IMR-90 (cell line): ENCODE measurements at regions not wholly inside any gene's neighbourhood (a gene's known extent, or its start where the extent isn't known, plus 50 kb on each side); places are given as distances from the start of the nearest gene placed in this dataset.

Experiments used
- ATAC-seq: fragments of 200-7000 bp; cut with Tn5 transposase; 2 replicates; pipeline ENCODE4 v1.9.1; 2020; ENCODE audit warnings: low read depth, mild to moderate bottlenecking, moderate library complexity
- BruUV-seq: library from RNA; stranded (reverse); fragments of 400-500 nt; replicated peaks from 2 replicates; lab custom pipeline; 2021; lab: Mats Ljungman, UMichigan
- CTCF ChIA-PET: fragments of 300-600 bp; formaldehyde crosslinking; extraction: SDS; loops from one replicate; lab custom pipeline; 2021; ENCODE audit warnings: antibody characterized with exemption; lab: Yijun Ruan, JAX
- POLR2A ChIA-PET: fragments of 300-600 bp; sonication (Branson Sonifier 250); formaldehyde crosslinking; loops from one replicate; lab custom pipeline; 2022; ENCODE audit warnings: antibody characterized with exemption; ENCODE audit not compliant: unreplicated experiment; lab: Charles Lee
- DNase-seq: peaks from one replicate; pipeline ENCODE4 v3.0.0; 2013
- H2AFZ ChIP-seq: replicated peaks from 2 replicates; pipeline ENCODE3; 2013; ENCODE audit warnings: low read length, mild to moderate bottlenecking; ENCODE audit not compliant: poor library complexity
- H2AK5ac ChIP-seq: 2 replicates; pipeline ENCODE4 v1.6.1; 2013; ENCODE audit warnings: low read depth, low read length, inconsistent platforms
- H2AK9ac ChIP-seq: replicated peaks from 2 replicates; pipeline ENCODE3; 2013; ENCODE audit warnings: mild to moderate bottlenecking, low read depth, low read length, moderate library complexity; ENCODE audit not compliant: poor library complexity
- H2BK120ac ChIP-seq: 2 replicates; pipeline ENCODE4 v1.6.1; 2013; ENCODE audit warnings: low read depth, low read length, inconsistent platforms
- H2BK15ac ChIP-seq: 3 replicates; pipeline ENCODE4 v1.6.1; 2013; ENCODE audit warnings: low read depth, low read length, inconsistent platforms
- H2BK20ac ChIP-seq: 2 replicates; pipeline ENCODE4 v1.6.1; 2013; ENCODE audit warnings: low read depth, mild to moderate bottlenecking, inconsistent platforms, low read length, moderate library complexity
- H2BK5ac ChIP-seq: 2 replicates; pipeline ENCODE4 v1.6.1; 2013; ENCODE audit warnings: mild to moderate bottlenecking, low read depth, low read length, inconsistent platforms; ENCODE audit not compliant: poor library complexity, severe bottlenecking
- H3K14ac ChIP-seq: replicated peaks from 2 replicates; pipeline ENCODE4 v1.6.1; 2013; ENCODE audit warnings: low read depth, low read length, inconsistent platforms
- H3K18ac ChIP-seq: 2 replicates; pipeline ENCODE4 v1.6.1; 2013; ENCODE audit warnings: low read depth, low read length, control low read depth
- H3K23ac ChIP-seq: 2 replicates; pipeline ENCODE4 v1.6.1; 2013; ENCODE audit warnings: low read depth, low read length, inconsistent platforms
- H3K27ac ChIP-seq: 2 replicates; pipeline ENCODE4 v1.5.1; 2013; ENCODE audit warnings: mild to moderate bottlenecking, control low read depth, low read length; ENCODE audit not compliant: insufficient read depth
- H3K27me3 ChIP-seq: 2 replicates; pipeline ENCODE4 v1.6.1; 2013; ENCODE audit warnings: low read length; ENCODE audit not compliant: control insufficient read depth, insufficient read depth
- H3K36me3 ChIP-seq: 2 replicates; pipeline ENCODE4 v1.6.1; 2013; ENCODE audit warnings: low read length, mixed read lengths; ENCODE audit not compliant: control insufficient read depth, insufficient read depth
- H3K4ac ChIP-seq: 2 replicates; pipeline ENCODE4 v1.6.1; 2013; ENCODE audit warnings: low read depth, low read length, inconsistent platforms
- H3K4me1 ChIP-seq: 2 replicates; pipeline ENCODE4 v1.6.1; 2013; ENCODE audit warnings: low read length, mixed read lengths; ENCODE audit not compliant: control insufficient read depth, insufficient read depth
- H3K4me2 ChIP-seq: 2 replicates; pipeline ENCODE4 v1.6.1; 2013; ENCODE audit warnings: low read depth, mild to moderate bottlenecking, control low read depth, low read length, moderate library complexity
- H3K4me3 ChIP-seq: 2 replicates; pipeline ENCODE4 v1.5.1; 2013; ENCODE audit warnings: low read depth, mild to moderate bottlenecking, control low read depth, low read length, moderate library complexity; ENCODE audit not compliant: insufficient read depth
- H3K56ac ChIP-seq: 2 replicates; pipeline ENCODE4 v1.6.1; 2013; ENCODE audit warnings: low read length, inconsistent platforms; ENCODE audit not compliant: insufficient read depth; ENCODE audit errors: extremely low read depth
- H3K79me1 ChIP-seq, 2 experiments: 2 replicates each; pipeline ENCODE4 v1.6.1; 2013; ENCODE audit warnings: low read length in 2 of 2, inconsistent platforms in 1 of 2, low read depth in 1 of 2
- H3K9ac ChIP-seq: 2 replicates; pipeline ENCODE4 v1.6.1; 2013; ENCODE audit warnings: low read depth, low read length, control low read depth
- H3K9me1 ChIP-seq: 2 replicates; pipeline ENCODE4 v1.6.1; 2013; ENCODE audit warnings: low read length, inconsistent platforms; ENCODE audit not compliant: insufficient read depth
- H3K9me3 ChIP-seq: 2 replicates; pipeline ENCODE4 v1.6.1; 2013; ENCODE audit warnings: low read length; ENCODE audit not compliant: control insufficient read depth, insufficient read depth
- H4K20me1 ChIP-seq: 2 replicates; pipeline ENCODE4 v1.6.1; 2013; ENCODE audit warnings: low read length, inconsistent platforms; ENCODE audit not compliant: insufficient read depth
- H4K5ac ChIP-seq: 2 replicates; pipeline ENCODE4 v1.6.1; 2013; ENCODE audit warnings: mild to moderate bottlenecking, low read depth, low read length, control low read depth
- H4K8ac ChIP-seq, 2 experiments: 2 replicates each; pipeline ENCODE4 v1.6.1; 2013; ENCODE audit warnings: low read depth in 2 of 2, low read length in 2 of 2, control low read depth in 1 of 2, inconsistent platforms in 1 of 2
- H4K91ac ChIP-seq: 2 replicates; pipeline ENCODE4 v1.6.1; 2013; ENCODE audit warnings: low read depth, low read length, inconsistent platforms; ENCODE audit not compliant: insufficient read depth
- BHLHE40 ChIP-seq: fragments of 150-350 bp; IDR thresholded peaks from 2 replicates; pipeline ENCODE4 v1.6.1; 2016; ENCODE audit warnings: mild to moderate bottlenecking, low read depth, low read length
- CHD1 ChIP-seq: IDR thresholded peaks from 2 replicates; pipeline ENCODE4 v1.6.1; 2012; ENCODE audit warnings: low read depth, low read length, improper control_type of control experiment
- MAFK ChIP-seq: IDR thresholded peaks from 2 replicates; pipeline ENCODE4 v1.6.1; 2012; ENCODE audit warnings: low read depth, low read length, improper control_type of control experiment
- MXI1 ChIP-seq: IDR thresholded peaks from 2 replicates; pipeline ENCODE4 v1.6.1; 2012; ENCODE audit warnings: low read depth, mild to moderate bottlenecking, low read length, moderate library complexity, borderline replicate concordance
- RAD21 ChIP-seq: IDR thresholded peaks from 2 replicates; pipeline ENCODE4 v1.6.1; 2012; ENCODE audit warnings: low read length, improper control_type of control experiment
- USF2 ChIP-seq: fragments of 150-350 bp; IDR thresholded peaks from 2 replicates; pipeline ENCODE4 v1.6.1; 2017; ENCODE audit warnings: mild to moderate bottlenecking, antibody characterized with exemption, low read length, low read depth
- WGBS, 2 experiments: methylation state at CpG; one replicate each; pipeline versions ENCODE4 v1.1.5 to v1.1.7; 2013; ENCODE audit warnings: missing lambda C conversion rate in 2 of 2; ENCODE audit not compliant: insufficient read length in 1 of 2; ENCODE audit errors: extremely low coverage in 2 of 2; 5-methylcytosine and 5-hydroxymethylcytosine counted together
- dilution Hi-C: fragments of 300-500 bp; cut with HindIII; formaldehyde crosslinking; loops from one replicate; pipeline ENCODE4 v1.14.3; 2018; ENCODE audit warnings: low sequenced_read_pairs; ENCODE audit not compliant: unreplicated experiment
- in situ Hi-C: fragments of 300-500 bp; cut with MboI; formaldehyde crosslinking; loops from 3 replicates; pipeline ENCODE4 v1.14.3; 2019; ENCODE audit warnings: low sequenced_read_pairs, inconsistent platforms, mixed read lengths
- intact Hi-C: fragments of 100-400 bp; cut with micrococcal nuclease; formaldehyde crosslinking; loops from 2 replicates; pipeline ENCODE4 v1.10.0; 2022

- ATAC-seq = no peak
- no peak overlapping the region for H2BK15ac ChIP-seq
- H3K9ac ChIP-seq = no peak overlapping the region
- H2BK20ac ChIP-seq = no peak overlapping the region
- H3K4me3 ChIP-seq = no peak overlapping the region
- H3K23ac ChIP-seq = no peak overlapping the region
- no peaks in the 10 kb centered on the region for H3K36me3 ChIP-seq
- in situ Hi-C loops (no loop called here), dilution Hi-C loops (no loop called here), intact Hi-C loops (no loop called here)
- no peaks in the 10 kb centered on the region for H4K20me1 ChIP-seq
- H2AFZ ChIP-seq = no peak overlapping the region
- no peak overlapping the region for H2AK9ac ChIP-seq
- no peaks in the 10 kb centered on the region for H3K79me1 ChIP-seq
- no peak overlapping the region for H3K18ac ChIP-seq
- H4K8ac ChIP-seq = no peak overlapping the region
- no peak overlapping the region for H3K4me2 ChIP-seq
- H3K4me1 ChIP-seq = no peaks in the 10 kb centered on the region
- no peak overlapping the region for H2BK5ac ChIP-seq
- no peak overlapping the region for H3K4ac ChIP-seq
- H3K56ac ChIP-seq = no peak overlapping the region
- no peak overlapping the region for H2BK120ac ChIP-seq
- H3K9me1 ChIP-seq = no peaks in the 10 kb centered on the region
- TF ChIP-seq MAFK = no peak
- no peak for TF ChIP-seq CHD1
- no peak for TF ChIP-seq USF2
- no peak for TF ChIP-seq BHLHE40
- TF ChIP-seq RAD21 = no peak
- no peak for TF ChIP-seq MXI1
- no TSS peak for BruUV-seq
- H4K5ac ChIP-seq = no peak overlapping the region
- no peak overlapping the region for H3K14ac ChIP-seq
- ChIA-PET POLR2A (no interaction called here), CTCF (no interaction called here)
- H3K27me3 ChIP-seq = no peaks in the 10 kb centered on the region
- no CpG with 5 or more reads among the region's 5 CpGs for WGBS, 2 experiments
- no peak overlapping the region for H3K27ac ChIP-seq
- H2AK5ac ChIP-seq = no peak overlapping the region
- H4K91ac ChIP-seq = no peak overlapping the region
- peaks cover 2% of the 10 kb centered on the region; the same call in 1 of the 2 replicates for H3K9me3 ChIP-seq
- no peak for DNase-seq
These were observed 1272.1 kb upstream of the ADGRB3 start for GRCh38 chr6:67362976-67363375.
